ENCODE measurements at regions not wholly inside any gene's neighbourhood (a gene's known extent, or its start where the extent isn't known, plus 50 kb on each side); places are given as distances from the start of the nearest gene placed in this dataset.

GRCh38 chr5:167603135-167603534, 688.3 kb upstream of the WWC1 start:
- H3K9me3 ChIP-seq (ENCODE audit: control extremely low read depth in 1 of 3, control insufficient read depth in 2 of 3, insufficient read depth in 1 of 3, low read length in 2 of 3), result peaks cover 0 to 2% (median 0%) of the 10 kb centered on the region in 3 donors
- H3K4me3 ChIP-seq (ENCODE audit: control extremely low read depth in 1 of 5, extremely low read depth in 1 of 5, insufficient read depth in 1 of 5, low read depth in 2 of 5, low read length in 4 of 5), result no peak overlapping the region
- no peak overlapping the region for H3K9ac ChIP-seq (ENCODE audit: low read length)
- no peaks in the 10 kb centered on the region for H3K79me2 ChIP-seq (ENCODE audit: control insufficient read depth, insufficient read depth, low read length)
- Mint-ChIP-seq H3K9me3 (ENCODE audit: insufficient read depth) (no peaks in the 10 kb centered on the region), H3K27me3 (no peaks in the 10 kb centered on the region), H3K4me3 (no peak overlapping the region), H3K4me1 (no peaks in the 10 kb centered on the region), H3K27ac (no peak overlapping the region)
- ATAC-seq (ENCODE audit: low read depth) (no peak), DNase-seq (no peak)
- ChIA-PET CTCF (no interaction called here), POLR2A (no interaction called here)
- H3K27ac ChIP-seq (ENCODE audit: low read length in 2 of 2), result no peak overlapping the region
- no peak overlapping the region for H3K4me2 ChIP-seq (replicated peaks; ENCODE audit: low read depth, low read length, poor library complexity, severe bottlenecking)
- H2AFZ ChIP-seq (ENCODE audit: insufficient read depth, low read depth, low read length, poor library complexity, severe bottlenecking), result no peak overlapping the region
- intact Hi-C loops (cut with micrococcal nuclease), result no loop called here
- no peaks in the 10 kb centered on the region for H3K36me3 ChIP-seq (replicated peaks in 1 of 2; ENCODE audit: control extremely low read depth in 1 of 2, control insufficient read depth in 1 of 2, extremely low read depth in 1 of 2, insufficient read depth in 2 of 2, low read length in 1 of 2)
- 82% methylated on average over 3 of the region's 4 CpGs for WGBS (ENCODE audit: insufficient coverage)
- no peak for TF ChIP-seq CTCF (IDR thresholded peaks at IDR 0.05)
- no peak for TF ChIP-seq EZH2 (IDR thresholded peaks at IDR 0.05; ENCODE audit: borderline replicate concordance, insufficient read depth, low read depth, low read length, poor library complexity, severe bottlenecking)
- no peaks in the 10 kb centered on the region for H4K20me1 ChIP-seq (ENCODE audit: control insufficient read depth, insufficient read depth, low read length, poor library complexity, severe bottlenecking)
- H3K4me1 ChIP-seq (ENCODE audit: control insufficient read depth in 2 of 2, insufficient read depth in 2 of 2, low read length in 2 of 2), result no peaks in the 10 kb centered on the region
- no peaks in the 10 kb centered on the region for H3K27me3 ChIP-seq (replicated peaks in 1 of 4; ENCODE audit: control extremely low read depth in 1 of 4, control insufficient read depth in 3 of 4, insufficient read depth in 4 of 4, low read length in 3 of 4)

- Mint-ChIP-seq H3K4me3 (no peak overlapping the region), H3K4me1 (no peaks in the 10 kb centered on the region), H3K27me3 (no peaks in the 10 kb centered on the region), H3K9me3 (ENCODE audit: insufficient read depth) (no peaks in the 10 kb centered on the region), H3K27ac (no peak overlapping the region)
- no peaks in the 10 kb centered on the region for H3K4me1 ChIP-seq (ENCODE audit: control insufficient read depth in 2 of 2, insufficient read depth in 2 of 2, low read length in 2 of 2)
- no peaks in the 10 kb centered on the region for H3K27me3 ChIP-seq (replicated peaks in 1 of 4; ENCODE audit: control extremely low read depth in 1 of 4, control insufficient read depth in 3 of 4, insufficient read depth in 4 of 4, low read length in 3 of 4)
- no peak overlapping the region for H3K9ac ChIP-seq (ENCODE audit: low read length)
- H3K36me3 ChIP-seq (replicated peaks in 1 of 2; ENCODE audit: control extremely low read depth in 1 of 2, control insufficient read depth in 1 of 2, extremely low read depth in 1 of 2, insufficient read depth in 2 of 2, low read length in 1 of 2), result no peaks in the 10 kb centered on the region
- TF ChIP-seq EZH2 (IDR thresholded peaks at IDR 0.05; ENCODE audit: borderline replicate concordance, insufficient read depth, low read depth, low read length, poor library complexity, severe bottlenecking) (no peak), CTCF (IDR thresholded peaks at IDR 0.05) (no peak)
- peaks cover 0 to 2% (median 0%) of the 10 kb centered on the region in 3 donors for H3K9me3 ChIP-seq (ENCODE audit: control extremely low read depth in 1 of 3, control insufficient read depth in 2 of 3, insufficient read depth in 1 of 3, low read length in 2 of 3)
- intact Hi-C loops (cut with micrococcal nuclease), result no loop called here
- H3K4me2 ChIP-seq (replicated peaks; ENCODE audit: low read depth, low read length, poor library complexity, severe bottlenecking), result no peak overlapping the region
- 87% methylated on average over 8 of the region's 13 CpGs for WGBS (ENCODE audit: insufficient coverage)
- DNase-seq (no peak), ATAC-seq (ENCODE audit: low read depth) (no peak)
- CTCF ChIA-PET, result no interaction called here
- no peaks in the 10 kb centered on the region for H4K20me1 ChIP-seq (ENCODE audit: control insufficient read depth, insufficient read depth, low read length, poor library complexity, severe bottlenecking)
- no peak overlapping the region for H3K27ac ChIP-seq (ENCODE audit: low read length in 2 of 2)
- no peak overlapping the region for H3K4me3 ChIP-seq (ENCODE audit: control extremely low read depth in 1 of 5, extremely low read depth in 1 of 5, insufficient read depth in 1 of 5, low read depth in 2 of 5, low read length in 4 of 5)
- POLR2A ChIA-PET, result no interaction called here
- H2AFZ ChIP-seq (ENCODE audit: insufficient read depth, low read depth, low read length, poor library complexity, severe bottlenecking), result no peak overlapping the region
- H3K79me2 ChIP-seq (ENCODE audit: control insufficient read depth, insufficient read depth, low read length), result no peaks in the 10 kb centered on the region
Observed at GRCh38 chr5:167608390-167609272, 682.8 kb upstream of the WWC1 start.
